Endothelial cell (in vitro differentiated cells): ENCODE measurements at regions not wholly inside any gene's neighbourhood (a gene's known extent, or its start where the extent isn't known, plus 50 kb on each side); places are given as distances from the start of the nearest gene placed in this dataset.

Experiments
- DNase-seq: peaks from one replicate; pipeline ENCODE4 v3.0.0; 2021; ENCODE audit warnings: low spot score
- H3K27ac Mint-ChIP-seq: one replicate; pipeline ENCODE4 v1.8.0; 2021; ENCODE audit warnings: mixed read lengths, inconsistent platforms; ENCODE audit not compliant: unreplicated experiment
- H3K27me3 Mint-ChIP-seq: one replicate; pipeline ENCODE4 v1.8.0; 2021; ENCODE audit warnings: mild to moderate bottlenecking, moderate library complexity, mixed read lengths, inconsistent platforms; ENCODE audit not compliant: unreplicated experiment
- H3K36me3 Mint-ChIP-seq: one replicate; pipeline ENCODE4 v1.8.0; 2021; ENCODE audit warnings: mild to moderate bottlenecking, low read depth, mixed read lengths, inconsistent platforms; ENCODE audit not compliant: unreplicated experiment
- H3K4me1 Mint-ChIP-seq: one replicate; pipeline ENCODE4 v1.8.0; 2021; ENCODE audit warnings: mild to moderate bottlenecking, mixed read lengths, inconsistent platforms; ENCODE audit not compliant: unreplicated experiment
- H3K4me3 Mint-ChIP-seq: one replicate; pipeline ENCODE4 v1.8.0; 2021; ENCODE audit warnings: mild to moderate bottlenecking, mixed read lengths, inconsistent platforms; ENCODE audit not compliant: unreplicated experiment
- H3K9me3 Mint-ChIP-seq: one replicate; pipeline ENCODE4 v1.8.0; 2021; ENCODE audit warnings: mixed read lengths, inconsistent platforms; ENCODE audit not compliant: unreplicated experiment
- CTCF ChIP-seq: fragments of 200-600 bp; sonication (generic); IDR thresholded peaks from one replicate; pipeline ENCODE4 v1.5.0; 2021; ENCODE audit warnings: antibody characterized with exemption; ENCODE audit not compliant: unreplicated experiment

GRCh38 chr2:215750763-215751162 lies 262.6 kb downstream of the MREG start:
- Mint-ChIP-seq H3K4me1 (peaks cover 3% of the 10 kb centered on the region), H3K9me3 (no peaks in the 10 kb centered on the region), H3K4me3 (no peak overlapping the region), H3K27me3 (no peaks in the 10 kb centered on the region), H3K27ac (no peak overlapping the region), H3K36me3 (no peaks in the 10 kb centered on the region)
- no peak for TF ChIP-seq CTCF
- no peak for DNase-seq

GRCh38 chr2:215749092-215749957 lies 264.0 kb downstream of the MREG start:
- DNase-seq = no peak
- TF ChIP-seq CTCF = no peak
- Mint-ChIP-seq H3K27me3 (no peaks in the 10 kb centered on the region), H3K4me1 (peaks cover 3% of the 10 kb centered on the region), H3K4me3 (no peak overlapping the region), H3K9me3 (no peaks in the 10 kb centered on the region), H3K36me3 (no peaks in the 10 kb centered on the region), H3K27ac (no peak overlapping the region)

- Mint-ChIP-seq H3K36me3 (no peaks in the 10 kb centered on the region), H3K9me3 (no peaks in the 10 kb centered on the region), H3K4me1 (peaks cover 3% of the 10 kb centered on the region), H3K4me3 (no peak overlapping the region), H3K27ac (no peak overlapping the region), H3K27me3 (no peaks in the 10 kb centered on the region)
- TF ChIP-seq CTCF = no peak
- DNase-seq = no peak
Measured at GRCh38 chr2:215748446-215748845, 264.9 kb downstream of the MREG start.

GRCh38 chr2:215746887-215747615 lies 266.3 kb downstream of the MREG start:
- Mint-ChIP-seq H3K4me3 (no peak overlapping the region), H3K27ac (no peak overlapping the region), H3K4me1 (peaks cover 3% of the 10 kb centered on the region), H3K27me3 (no peaks in the 10 kb centered on the region), H3K9me3 (no peaks in the 10 kb centered on the region), H3K36me3 (no peaks in the 10 kb centered on the region)
- TF ChIP-seq CTCF = no peak
- no peak for DNase-seq
